DMS114 treated with DMSO at 0.1 percent for 48 hours (cell line): ENCODE measurements at regions not wholly inside any gene's neighbourhood (a gene's known extent, or its start where the extent isn't known, plus 50 kb on each side); places are given as distances from the start of the nearest gene placed in this dataset.

ENCODE experiments used
- DNase-seq: peaks from one replicate; lab custom pipeline; 2025; ENCODE audit not compliant: unreplicated experiment; lab: John Stamatoyannopoulos, UW

GRCh38 chr6:91860541-91861335, 1273.9 kb upstream of the MAP3K7 start:
- no peak for DNase-seq

GRCh38 chr6:91852252-91852651, 1265.4 kb upstream of the MAP3K7 start:
- no peak for DNase-seq

GRCh38 chr6:91834813-91835212, 1247.9 kb upstream of the MAP3K7 start:
- no peak for DNase-seq

GRCh38 chr6:91827151-91827550, 1240.3 kb upstream of the MAP3K7 start:
- no peak for DNase-seq

- no peak for DNase-seq
Measured at GRCh38 chr6:91826128-91826527, 1239.3 kb upstream of the MAP3K7 start.

- no peak for DNase-seq
Measured at GRCh38 chr6:91824331-91824730, 1237.5 kb upstream of the MAP3K7 start.

GRCh38 chr6:91822581-91822980, 1235.7 kb upstream of the MAP3K7 start:
- DNase-seq: no peak

- DNase-seq: no peak
Measured at GRCh38 chr6:91816335-91816734, 1229.5 kb upstream of the MAP3K7 start.

- DNase-seq: no peak
Measured at GRCh38 chr6:91813641-91814040, 1226.8 kb upstream of the MAP3K7 start.

GRCh38 chr6:91812596-91813274, 1225.9 kb upstream of the MAP3K7 start:
- DNase-seq: no peak

- no peak for DNase-seq
Measured at GRCh38 chr6:91804981-91805380, 1218.1 kb upstream of the MAP3K7 start.

GRCh38 chr6:91802431-91802830, 1215.6 kb upstream of the MAP3K7 start:
- no peak for DNase-seq

GRCh38 chr6:91796603-91797002, 1209.7 kb upstream of the MAP3K7 start:
- no peak for DNase-seq

- DNase-seq: no peak
Measured at GRCh38 chr6:91788501-91788900, 1201.6 kb upstream of the MAP3K7 start.

- DNase-seq: no peak
Measured at GRCh38 chr6:91786474-91787184, 1199.8 kb upstream of the MAP3K7 start.

GRCh38 chr6:91782802-91783201, 1195.9 kb upstream of the MAP3K7 start:
- DNase-seq: no peak

GRCh38 chr6:91781946-91782345, 1195.1 kb upstream of the MAP3K7 start:
- DNase-seq: no peak

- no peak for DNase-seq
Measured at GRCh38 chr6:91780270-91780669, 1193.4 kb upstream of the MAP3K7 start.

- no peak for DNase-seq
Measured at GRCh38 chr6:91761621-91762020, 1174.7 kb upstream of the MAP3K7 start.

GRCh38 chr6:91754691-91755090, 1167.8 kb upstream of the MAP3K7 start:
- DNase-seq: no peak

GRCh38 chr6:91751526-91751925, 1164.7 kb upstream of the MAP3K7 start:
- no peak for DNase-seq

GRCh38 chr6:91744566-91744965, 1157.7 kb upstream of the MAP3K7 start:
- no peak for DNase-seq
